Amygdala (tissue), 56 donors: ENCODE measurements at regions not wholly inside any gene's neighbourhood (a gene's known extent, or its start where the extent isn't known, plus 50 kb on each side); places are given as distances from the start of the nearest gene placed in this dataset.

ENCODE experiments used
- DNase-seq, 56 donors: peaks; one replicate each; lab custom pipeline; 2025; lab: John Stamatoyannopoulos, UW

GRCh38 chr10:37685741-37686683 lies 171.4 kb downstream of the ZNF248 start:
- DNase-seq, result no peak

DNA sequence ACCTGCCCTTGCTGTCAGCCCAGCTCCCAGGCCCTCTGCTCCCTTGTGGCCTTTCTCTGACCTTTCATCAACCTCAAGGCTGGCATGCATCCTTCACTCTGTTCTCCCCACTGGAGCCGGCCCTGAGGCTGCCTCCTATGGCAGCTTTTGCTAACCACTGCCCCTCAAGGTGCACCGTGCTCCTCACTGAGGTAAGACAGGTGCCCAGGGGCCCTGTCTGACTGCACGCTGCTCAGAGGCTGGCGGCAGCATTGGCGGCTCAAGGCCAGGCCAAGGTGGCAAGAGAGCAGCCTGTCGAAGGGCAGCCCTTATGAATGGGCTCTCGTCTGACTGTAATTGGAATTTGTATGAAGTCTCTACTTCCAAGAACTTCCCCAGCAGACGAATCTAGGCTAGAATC lies 172.6 kb downstream of the ZNF248 start:
- DNase-seq, result no peak

- DNase-seq, result no peak
Observed at GRCh38 chr10:37682617-37683016, 174.8 kb downstream of the ZNF248 start.

- no peak for DNase-seq
Observed at GRCh38 chr10:37681617-37681999, 175.8 kb downstream of the ZNF248 start.

GRCh38 chr10:37680716-37681616 lies 176.4 kb downstream of the ZNF248 start:
- no peak for DNase-seq

- DNase-seq, result no peak
Observed at GRCh38 chr10:37680243-37680683, 177.1 kb downstream of the ZNF248 start.

DNA sequence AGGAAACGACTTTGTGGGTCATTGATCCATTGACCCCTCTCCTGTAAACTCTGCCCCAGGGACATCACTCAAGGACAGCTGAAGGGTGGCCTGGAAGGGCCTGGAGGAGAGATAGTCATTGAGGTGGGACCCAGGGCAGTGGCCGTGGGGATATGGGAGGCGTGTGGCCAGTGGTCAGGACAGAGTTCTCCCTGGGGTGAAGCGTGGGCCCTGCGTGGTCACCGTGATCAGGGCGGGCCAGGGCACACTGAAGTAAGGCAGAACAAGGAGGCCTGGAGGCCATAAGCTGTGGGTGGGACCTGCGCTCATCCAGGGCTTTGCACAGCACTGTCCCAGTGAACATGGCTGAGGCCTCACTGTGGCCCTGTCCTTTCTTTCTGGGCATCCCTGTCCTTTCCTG lies 177.9 kb downstream of the ZNF248 start:
- DNase-seq, result no peak

DNA sequence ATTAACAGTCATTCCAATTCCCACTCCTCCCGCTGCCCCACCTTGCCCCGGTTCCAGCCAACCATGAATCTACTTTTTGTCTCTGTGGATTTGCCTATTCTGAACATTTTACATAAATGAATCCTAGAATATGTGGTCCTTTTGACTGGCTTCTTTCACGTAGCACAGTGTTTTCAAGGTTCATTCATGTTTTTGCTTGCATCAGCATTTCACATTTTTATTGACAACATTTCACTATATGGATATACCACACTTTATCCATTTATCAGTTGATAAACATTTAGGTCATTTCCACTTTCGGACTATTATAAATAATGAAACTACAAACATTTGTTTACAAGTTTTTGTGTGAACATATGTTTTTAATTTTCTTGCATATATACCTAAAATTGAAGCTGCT lies 182.0 kb downstream of the ZNF248 start:
- no peak for DNase-seq

DNA sequence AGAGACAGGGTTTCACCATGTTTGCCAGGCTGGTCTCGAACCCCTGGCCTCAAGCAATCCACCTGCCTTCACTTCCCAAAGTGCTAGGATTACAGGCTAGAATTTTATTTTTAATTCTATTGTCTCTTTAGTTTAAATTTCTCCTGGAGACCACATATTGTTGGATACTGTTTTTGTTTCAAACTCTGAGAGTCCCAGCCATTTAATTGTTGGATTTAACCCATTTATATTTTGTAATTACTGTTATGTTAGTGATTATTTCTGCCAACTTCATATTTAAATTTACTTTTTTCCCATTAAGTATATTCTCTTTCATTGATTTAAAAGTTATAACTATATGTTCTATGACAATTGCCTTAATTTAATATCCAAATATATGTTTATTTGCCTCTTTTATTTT lies 185.6 kb downstream of the ZNF248 start:
- no peak for DNase-seq

DNA sequence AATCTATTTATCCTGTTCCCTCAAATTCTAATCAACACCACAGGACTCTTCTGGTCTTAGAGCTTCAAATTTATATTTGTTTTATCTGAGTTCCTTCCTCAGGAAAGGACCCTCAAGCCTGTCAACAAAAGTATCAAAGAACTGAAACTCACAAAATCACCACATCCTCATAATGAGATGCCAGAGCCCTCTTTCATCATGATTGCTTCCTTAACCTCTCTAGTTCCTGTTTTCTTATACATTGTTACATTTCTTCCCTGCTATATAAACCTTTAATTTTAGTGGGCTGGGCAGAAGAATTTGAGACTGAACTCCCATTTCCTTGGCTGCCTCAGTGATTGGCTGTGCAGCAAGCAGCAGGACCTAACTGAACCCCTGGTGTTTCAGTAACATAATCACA lies 189.7 kb downstream of the ZNF248 start:
- no peak for DNase-seq

- DNase-seq, result no peak
Observed at GRCh38 chr10:37654466-37654865, 202.9 kb downstream of the ZNF248 start.

- peak in 2 of 56 donors; percentile 4 to 7 for DNase-seq
Observed at GRCh38 chr10:37643187-37643586, 214.2 kb downstream of the ZNF248 start.

- no peak for DNase-seq
Observed at GRCh38 chr10:37640301-37640700, 217.1 kb downstream of the ZNF248 start.

GRCh38 chr10:37639200-37639599 lies 218.2 kb downstream of the ZNF248 start:
- no peak for DNase-seq

- DNase-seq, result no peak
Observed at GRCh38 chr10:37638569-37638968, 218.8 kb downstream of the ZNF248 start.

GRCh38 chr10:37634351-37634880 lies 223.0 kb downstream of the ZNF248 start:
- no peak for DNase-seq

- DNase-seq, result no peak
Observed at GRCh38 chr10:37632641-37633040, 224.8 kb downstream of the ZNF248 start.

- DNase-seq, result no peak
Observed at GRCh38 chr10:37623506-37623905, 233.9 kb downstream of the ZNF248 start.

- DNase-seq, result peak in 1 of 56 donors; percentile 5
Observed at GRCh38 chr10:37619336-37619735, 238.1 kb downstream of the ZNF248 start.

DNA sequence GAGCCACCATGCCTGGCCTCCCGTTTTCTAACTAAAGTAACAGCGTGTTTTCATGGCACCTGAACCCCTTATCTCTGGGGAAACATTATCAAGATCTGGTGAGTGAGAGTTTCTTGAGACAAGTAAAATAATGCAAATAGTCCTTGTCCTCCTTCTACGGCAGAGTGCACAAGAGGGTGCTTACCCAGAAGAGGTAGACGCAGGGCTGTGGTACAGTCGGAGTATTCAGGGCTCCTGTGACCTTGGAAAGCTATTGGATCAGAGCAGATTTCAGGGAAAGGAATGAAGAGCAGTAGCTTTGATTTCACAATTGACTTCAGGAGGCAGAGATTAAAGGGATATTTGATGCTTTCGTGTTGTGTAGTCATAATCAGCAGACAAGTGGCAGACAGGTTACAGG lies 269.1 kb downstream of the ZNF248 start:
- no peak for DNase-seq

DNA sequence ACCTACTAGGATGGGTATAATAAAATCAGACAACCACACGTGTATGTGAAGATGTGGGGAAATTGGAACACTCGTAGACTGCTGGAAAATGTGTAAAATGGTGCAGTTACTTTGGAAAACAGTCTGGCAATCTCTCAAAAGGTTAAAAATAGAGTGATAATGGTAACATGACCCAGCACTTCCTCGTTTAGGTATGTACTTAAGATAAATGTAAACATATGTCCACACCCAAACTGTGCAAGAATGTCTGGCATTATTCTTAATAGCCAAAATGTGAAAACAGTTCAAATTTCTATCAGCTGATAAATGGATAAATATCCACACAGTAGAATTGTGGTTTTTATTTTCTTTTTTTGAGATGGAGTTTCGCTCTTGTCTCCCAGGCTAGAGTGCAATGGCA lies 272.8 kb downstream of the ZNF248 start:
- DNase-seq, result no peak
